NCI-H1417 (cell line): ENCODE measurements at regions not wholly inside any gene's neighbourhood (a gene's known extent, or its start where the extent isn't known, plus 50 kb on each side); places are given as distances from the start of the nearest gene placed in this dataset.

Source experiments
- DNase-seq, 3 experiments: peaks; one replicate each; lab custom pipeline; 2025; lab: John Stamatoyannopoulos, UW

DNA sequence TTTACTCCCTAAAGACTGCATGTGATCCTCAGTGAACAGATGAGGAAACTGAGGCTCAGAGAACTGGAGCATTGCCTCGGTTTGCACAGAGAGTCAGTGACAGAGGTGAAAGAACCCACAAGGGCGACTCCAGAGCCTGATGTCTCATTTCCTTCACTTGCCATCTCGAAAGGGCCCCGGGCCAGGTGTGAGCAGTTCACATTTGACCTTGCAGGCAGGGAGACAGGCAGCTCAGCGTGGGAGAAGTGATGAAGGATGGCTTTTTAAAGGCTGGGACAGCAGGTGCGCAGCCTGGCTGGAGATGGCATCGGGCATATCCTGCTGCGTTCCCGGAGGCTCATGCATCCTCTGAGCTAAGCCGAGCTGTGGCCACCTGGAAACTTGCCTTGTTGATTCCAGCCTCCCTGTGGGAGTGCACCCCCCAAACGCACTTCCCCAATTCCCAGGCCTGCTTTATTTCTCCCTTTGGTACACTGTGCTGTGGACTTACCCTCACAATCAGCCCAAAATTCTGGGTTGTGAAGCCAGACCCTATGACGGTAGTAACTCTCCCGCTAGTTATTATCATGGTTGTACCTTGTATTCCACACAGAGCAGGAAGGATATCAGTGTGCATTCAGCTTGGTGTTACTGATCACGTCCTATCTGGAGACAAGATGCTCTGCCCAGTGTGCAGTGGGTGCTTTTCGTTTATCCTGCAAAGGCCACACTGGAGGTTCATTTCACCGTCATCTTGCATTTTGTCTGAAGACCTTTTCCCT is 753.2 kb upstream of the EEF2KMT start:
- no peak for DNase-seq

- no peak for DNase-seq
These were observed 747.5 kb upstream of the EEF2KMT start for GRCh38 chr16:5845046-5845445.

GRCh38 chr16:5841974-5842373 is 744.4 kb upstream of the EEF2KMT start:
- DNase-seq: no peak

- DNase-seq: no peak
These were observed 741.1 kb upstream of the EEF2KMT start for GRCh38 chr16:5838725-5839124.

GRCh38 chr16:5838071-5838470 is 740.5 kb upstream of the EEF2KMT start:
- no peak for DNase-seq

GRCh38 chr16:5837007-5837670 is 739.5 kb upstream of the EEF2KMT start:
- no peak for DNase-seq

DNA sequence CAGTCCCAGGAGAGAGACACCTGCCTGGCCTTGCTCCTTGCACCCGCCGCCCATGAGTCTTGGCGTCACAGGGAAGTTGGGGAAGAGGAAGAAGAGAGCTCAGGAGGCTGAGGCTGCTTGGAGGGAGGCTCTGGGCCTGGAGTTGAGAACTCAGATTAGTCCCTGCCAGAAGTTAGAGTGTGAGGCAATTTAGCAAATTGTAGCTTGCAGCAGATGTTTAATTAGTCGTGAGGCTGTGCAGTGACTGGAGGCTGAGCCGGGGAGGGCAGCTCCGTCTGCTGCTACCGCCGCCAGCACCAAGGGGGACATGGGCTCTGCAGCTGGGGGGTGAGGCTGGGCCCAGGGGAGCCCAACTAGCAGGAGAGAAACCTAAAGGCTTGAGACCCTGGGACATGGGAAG is 738.3 kb upstream of the EEF2KMT start:
- DNase-seq: no peak

GRCh38 chr16:5826332-5826731 is 728.7 kb upstream of the EEF2KMT start:
- DNase-seq: no peak

DNA sequence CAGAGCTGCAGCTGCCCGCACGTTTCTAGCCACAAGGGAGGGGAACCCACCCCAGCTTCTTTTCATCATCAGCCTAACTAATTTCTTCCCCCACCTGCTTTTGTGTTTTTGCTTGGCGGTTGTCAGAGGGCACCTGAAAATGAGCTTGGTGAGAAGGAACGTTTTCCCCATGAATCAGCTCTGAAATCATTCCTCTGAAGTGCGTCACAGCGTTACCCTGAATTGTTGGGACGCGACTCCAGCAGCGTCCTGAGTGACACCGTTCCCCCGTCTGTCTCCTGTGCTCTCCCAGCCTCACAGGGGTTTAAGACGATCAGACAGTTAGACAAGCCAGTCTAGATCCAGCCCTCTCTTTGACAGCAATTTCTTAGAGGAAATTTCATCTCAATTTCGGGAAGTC is 722.9 kb upstream of the EEF2KMT start:
- DNase-seq: no peak

- DNase-seq: no peak
These were observed 718.1 kb upstream of the EEF2KMT start for GRCh38 chr16:5815570-5816237.

DNA sequence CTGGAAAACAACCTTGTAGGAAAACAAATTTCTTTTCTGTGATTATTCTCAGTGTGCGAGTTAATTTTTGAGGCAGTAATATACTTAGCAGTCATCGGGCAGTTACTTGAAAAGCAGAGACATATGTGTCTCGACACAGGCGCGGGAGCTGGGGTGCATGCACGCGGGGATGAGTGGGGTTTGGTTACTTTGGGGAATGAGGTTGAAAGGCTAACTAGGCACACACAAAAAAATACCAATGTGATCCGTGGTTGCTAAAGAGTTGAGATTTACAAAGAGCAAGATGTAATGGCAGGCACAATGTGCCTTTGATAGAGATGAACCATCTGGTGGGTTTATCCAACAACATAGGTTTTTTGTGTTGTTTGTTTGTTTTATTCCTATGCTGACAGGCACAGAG is 703.8 kb upstream of the EEF2KMT start:
- no peak for DNase-seq

- DNase-seq: no peak
These were observed 696.0 kb upstream of the EEF2KMT start for GRCh38 chr16:5793556-5793955.

DNA sequence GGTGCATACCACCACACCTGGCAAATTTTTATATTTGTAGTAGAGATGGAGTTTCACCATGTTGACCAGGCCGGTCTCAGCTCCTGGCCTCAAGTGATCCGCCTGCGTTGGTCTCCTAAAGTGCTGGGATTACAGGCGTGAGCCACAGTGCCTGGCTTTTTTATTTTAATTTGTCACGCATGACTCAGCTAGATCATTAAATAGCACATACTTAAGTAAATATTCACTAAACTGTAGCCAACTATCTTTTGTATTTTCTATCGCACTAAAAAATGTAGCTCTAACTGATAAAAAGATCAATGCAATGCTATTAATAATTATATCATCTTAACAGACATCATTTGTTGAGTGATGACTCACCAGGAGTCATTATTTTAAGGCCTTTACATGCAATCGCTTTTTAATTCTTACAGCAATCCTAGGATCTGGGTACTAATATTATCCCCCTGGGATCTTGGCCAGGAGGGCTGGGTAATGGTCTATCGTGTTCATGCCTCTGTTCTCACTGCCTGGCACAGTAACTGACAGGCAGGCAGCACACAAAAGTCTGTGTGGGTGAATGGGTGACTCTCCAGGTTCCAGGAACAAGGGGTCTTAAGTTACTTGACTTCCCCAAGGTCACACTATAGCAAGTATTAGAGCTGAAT is 693.5 kb upstream of the EEF2KMT start:
- no peak for DNase-seq

DNA sequence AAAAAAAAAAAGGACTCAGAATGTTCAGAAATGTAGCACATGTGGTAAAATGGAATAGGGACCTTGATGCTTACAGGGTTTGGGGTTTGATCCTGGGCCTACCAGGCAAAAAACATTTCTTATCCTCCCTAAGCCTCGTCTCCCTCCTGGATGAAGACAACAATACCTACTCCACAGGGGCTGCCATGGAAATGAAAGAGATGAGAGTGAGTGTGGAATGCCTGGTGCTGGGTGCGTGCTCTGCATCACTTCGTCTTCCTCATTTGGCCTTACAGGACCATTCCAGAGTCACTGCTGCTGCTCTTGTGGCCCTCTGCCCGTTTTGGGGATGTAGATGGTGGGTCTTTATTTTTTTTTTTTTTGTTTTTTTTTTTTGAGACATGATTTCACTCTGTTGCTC is 692.9 kb upstream of the EEF2KMT start:
- no peak for DNase-seq

DNA sequence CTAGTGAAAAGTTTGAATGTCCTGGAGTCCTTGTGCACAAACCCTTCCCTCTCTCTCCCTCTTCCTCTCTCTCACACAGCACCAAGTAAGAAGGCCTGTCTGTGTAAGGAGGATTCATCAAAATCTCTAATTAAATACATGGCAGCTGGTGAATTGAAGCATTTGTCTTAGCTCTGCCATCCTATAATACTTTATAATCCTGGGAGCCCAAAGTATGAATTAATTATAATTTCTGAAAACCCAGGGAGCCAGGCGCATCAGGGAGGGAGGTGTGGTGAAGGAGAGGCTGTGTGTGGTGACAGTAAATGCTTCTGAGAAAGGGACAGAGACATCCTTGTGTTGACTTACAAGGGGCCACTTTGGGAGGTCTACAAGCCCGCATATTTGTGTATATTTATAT is 691.4 kb upstream of the EEF2KMT start:
- no peak for DNase-seq

GRCh38 chr16:5781436-5781835 is 683.8 kb upstream of the EEF2KMT start:
- no peak for DNase-seq

GRCh38 chr16:5776876-5777275 is 679.3 kb upstream of the EEF2KMT start:
- DNase-seq: no peak

GRCh38 chr16:5775916-5776315 is 678.3 kb upstream of the EEF2KMT start:
- DNase-seq: no peak

- DNase-seq: no peak
These were observed 672.5 kb upstream of the EEF2KMT start for GRCh38 chr16:5770118-5770517.

DNA sequence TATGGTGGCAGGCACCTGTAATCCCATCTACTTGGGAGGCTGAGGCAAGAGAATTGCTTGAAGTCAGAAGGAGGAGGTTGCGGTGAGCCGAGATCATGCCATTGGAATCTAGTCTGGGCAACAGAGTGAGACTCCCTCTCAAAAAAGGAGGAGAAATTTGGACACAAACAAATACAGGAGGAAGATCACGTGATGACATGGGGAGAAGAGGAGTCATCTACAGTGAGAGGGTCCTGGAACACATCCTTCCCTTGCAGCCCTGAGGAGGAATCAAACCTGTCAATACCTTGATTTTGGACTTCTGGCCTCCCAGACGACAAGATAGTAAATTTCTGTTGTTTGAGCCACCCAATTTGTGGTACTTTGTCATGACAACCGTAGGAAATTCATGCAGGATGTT is 671.9 kb upstream of the EEF2KMT start:
- DNase-seq: no peak

- DNase-seq: no peak
These were observed 670.9 kb upstream of the EEF2KMT start for GRCh38 chr16:5768445-5768844.

GRCh38 chr16:5763176-5763575 is 665.6 kb upstream of the EEF2KMT start:
- no peak for DNase-seq

GRCh38 chr16:5762362-5762761 is 664.8 kb upstream of the EEF2KMT start:
- DNase-seq: no peak
